ENCODE measurements at regions not wholly inside any gene's neighbourhood (a gene's known extent, or its start where the extent isn't known, plus 50 kb on each side); places are given as distances from the start of the nearest gene placed in this dataset.

DNA sequence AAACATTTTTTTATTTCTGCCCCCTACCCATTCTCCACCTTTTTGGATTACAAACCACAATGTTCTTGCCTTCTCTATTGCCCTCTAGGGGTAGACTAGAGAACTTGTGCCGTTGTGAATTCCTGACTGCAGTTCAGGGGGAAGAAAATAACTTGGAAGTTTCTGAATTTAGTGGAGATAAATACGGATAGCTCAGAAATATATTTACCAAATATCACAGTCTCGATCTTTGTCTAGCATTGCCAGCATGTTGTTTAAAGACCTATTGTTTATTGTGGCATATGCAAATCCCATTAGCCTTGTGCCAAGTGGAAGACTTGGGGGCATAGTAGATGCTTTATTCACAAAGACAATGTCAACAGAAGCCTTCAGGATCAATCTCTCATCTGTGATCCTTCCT, 154.1 kb upstream of the MMS22L start:
- Mint-ChIP-seq H3K27ac (no peak overlapping the region), H3K4me3 (no peak overlapping the region), H3K36me3 (ENCODE audit: low read depth) (no peaks in the 10 kb centered on the region), H3K9me3 (no peaks in the 10 kb centered on the region), H3K27me3 (peaks cover 21% of the 10 kb centered on the region), H3K4me1 (ENCODE audit: low read depth) (no peaks in the 10 kb centered on the region)

GRCh38 chr6:97438011-97438671, 155.1 kb upstream of the MMS22L start:
- peaks cover 21% of the 10 kb centered on the region for H3K27me3 Mint-ChIP-seq
- no peaks in the 10 kb centered on the region for H3K36me3 Mint-ChIP-seq (ENCODE audit: low read depth)
- H3K4me3 Mint-ChIP-seq: no peak overlapping the region
- no peaks in the 10 kb centered on the region for H3K4me1 Mint-ChIP-seq (ENCODE audit: low read depth)
- H3K27ac Mint-ChIP-seq: no peak overlapping the region
- no peaks in the 10 kb centered on the region for H3K9me3 Mint-ChIP-seq

DNA sequence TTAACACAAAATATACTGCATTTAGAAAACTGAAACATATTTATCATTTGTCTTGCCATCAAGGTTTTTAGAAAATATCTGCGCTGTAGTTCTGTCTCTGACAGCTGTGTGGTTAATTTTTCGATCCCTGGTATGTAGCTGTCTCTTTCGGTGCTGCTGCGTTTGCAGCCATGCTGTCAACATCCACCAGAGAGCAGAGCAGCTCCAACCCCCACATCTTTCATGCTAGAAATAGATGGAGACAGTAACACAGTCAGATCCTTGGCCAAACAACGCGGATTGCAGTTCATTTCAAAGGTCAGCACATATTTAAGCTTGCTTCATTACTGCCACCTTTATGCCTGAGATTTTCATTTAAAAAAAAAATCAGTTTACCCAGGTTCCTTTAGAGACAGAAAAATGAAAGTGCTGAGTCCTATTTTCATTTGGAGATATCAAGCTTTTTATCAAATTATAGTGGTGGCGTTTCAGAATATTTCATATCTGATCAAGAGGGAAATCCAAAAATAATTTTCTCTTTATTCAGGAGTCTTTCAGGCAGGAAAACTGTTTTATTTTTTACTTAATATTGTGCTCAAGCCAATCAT, 157.7 kb upstream of the MMS22L start:
- Mint-ChIP-seq H3K27me3 (peaks cover 17% of the 10 kb centered on the region), H3K36me3 (ENCODE audit: low read depth) (no peaks in the 10 kb centered on the region), H3K27ac (no peak overlapping the region), H3K4me1 (ENCODE audit: low read depth) (no peaks in the 10 kb centered on the region), H3K9me3 (no peaks in the 10 kb centered on the region), H3K4me3 (no peak overlapping the region)

- no peaks in the 10 kb centered on the region for H3K9me3 Mint-ChIP-seq
- no peaks in the 10 kb centered on the region for H3K36me3 Mint-ChIP-seq (ENCODE audit: low read depth)
- H3K4me3 Mint-ChIP-seq: no peak overlapping the region
- no peak overlapping the region for H3K27ac Mint-ChIP-seq
- peaks cover 12% of the 10 kb centered on the region for H3K27me3 Mint-ChIP-seq
- H3K4me1 Mint-ChIP-seq (ENCODE audit: low read depth): no peaks in the 10 kb centered on the region
Observed at GRCh38 chr6:97443408-97444080, 160.5 kb upstream of the MMS22L start.

DNA sequence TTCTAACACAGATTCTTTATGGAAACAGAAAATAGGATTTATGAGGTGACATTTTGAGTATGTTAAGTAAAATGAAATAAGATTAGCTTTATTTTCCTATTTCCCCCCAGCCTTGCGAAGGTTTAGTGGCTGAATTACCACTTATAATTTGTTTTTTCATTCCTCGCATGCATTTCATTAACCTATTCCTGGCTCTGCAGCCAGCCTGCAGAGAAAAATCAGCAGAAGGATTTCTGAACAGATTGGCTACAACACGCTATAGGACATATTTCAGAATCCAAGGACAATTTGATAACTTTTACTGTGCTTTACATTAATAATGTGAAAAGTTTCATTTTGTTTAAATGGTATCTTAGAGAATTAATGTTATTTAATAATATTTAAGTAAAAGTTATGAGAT, 162.4 kb upstream of the MMS22L start:
- no peak overlapping the region for H3K27ac Mint-ChIP-seq
- no peak overlapping the region for H3K4me3 Mint-ChIP-seq
- no peaks in the 10 kb centered on the region for H3K4me1 Mint-ChIP-seq (ENCODE audit: low read depth)
- no peaks in the 10 kb centered on the region for H3K9me3 Mint-ChIP-seq
- no peaks in the 10 kb centered on the region for H3K36me3 Mint-ChIP-seq (ENCODE audit: low read depth)
- peaks cover 10% of the 10 kb centered on the region for H3K27me3 Mint-ChIP-seq

- Mint-ChIP-seq H3K27me3 (peaks cover 7% of the 10 kb centered on the region), H3K4me3 (no peak overlapping the region), H3K4me1 (ENCODE audit: low read depth) (no peaks in the 10 kb centered on the region)
Observed at GRCh38 chr6:97449444-97449966, 166.5 kb upstream of the MMS22L start.

DNA sequence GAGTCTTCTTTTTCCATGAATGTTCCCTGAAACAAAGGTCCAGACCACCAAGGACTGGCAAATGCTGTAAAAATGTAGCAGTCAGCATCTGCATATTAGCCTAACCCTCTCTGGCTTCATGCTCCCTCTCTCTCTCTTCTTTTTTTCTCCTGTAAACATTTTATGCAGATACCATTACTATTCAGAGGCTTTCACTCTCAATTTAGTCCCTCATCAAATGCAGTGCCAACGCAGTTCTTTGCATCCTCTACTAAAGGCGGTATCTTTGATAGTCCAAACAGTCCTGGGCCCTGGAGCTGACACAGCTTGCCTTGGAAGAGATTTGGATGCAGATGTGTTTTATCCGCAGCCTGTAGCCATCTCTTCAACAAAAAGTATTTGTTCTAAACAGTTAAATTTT, 167.1 kb upstream of the MMS22L start:
- Mint-ChIP-seq H3K4me3 (no peak overlapping the region), H3K4me1 (ENCODE audit: low read depth) (no peaks in the 10 kb centered on the region), H3K27ac (no peak overlapping the region), H3K27me3 (peaks cover 7% of the 10 kb centered on the region), H3K9me3 (no peaks in the 10 kb centered on the region), H3K36me3 (ENCODE audit: low read depth) (no peaks in the 10 kb centered on the region)

More at GRCh38 chr6:97449444-97449966, 166.5 kb upstream of the MMS22L start:
- Mint-ChIP-seq H3K9me3 (no peaks in the 10 kb centered on the region), H3K36me3 (ENCODE audit: low read depth) (no peaks in the 10 kb centered on the region), H3K27ac (no peak overlapping the region)

GRCh38 chr6:97456070-97456469, 173.1 kb upstream of the MMS22L start:
- peaks cover 3% of the 10 kb centered on the region for H3K27me3 Mint-ChIP-seq
- no peaks in the 10 kb centered on the region for H3K9me3 Mint-ChIP-seq
- no peak overlapping the region for H3K4me3 Mint-ChIP-seq
- no peak overlapping the region for H3K27ac Mint-ChIP-seq
- no peaks in the 10 kb centered on the region for H3K36me3 Mint-ChIP-seq (ENCODE audit: low read depth)
- H3K4me1 Mint-ChIP-seq (ENCODE audit: low read depth): no peaks in the 10 kb centered on the region

GRCh38 chr6:97459535-97459934, 176.5 kb upstream of the MMS22L start:
- Mint-ChIP-seq H3K4me3 (no peak overlapping the region), H3K36me3 (ENCODE audit: low read depth) (no peaks in the 10 kb centered on the region), H3K27me3 (peaks cover 3% of the 10 kb centered on the region), H3K27ac (no peak overlapping the region), H3K4me1 (ENCODE audit: low read depth) (no peaks in the 10 kb centered on the region), H3K9me3 (no peaks in the 10 kb centered on the region)

- H3K4me3 Mint-ChIP-seq: no peak overlapping the region
- H3K9me3 Mint-ChIP-seq: no peaks in the 10 kb centered on the region
- H3K4me1 Mint-ChIP-seq (ENCODE audit: low read depth): no peaks in the 10 kb centered on the region
- H3K27ac Mint-ChIP-seq: no peak overlapping the region
- H3K27me3 Mint-ChIP-seq: peaks cover 3% of the 10 kb centered on the region
- H3K36me3 Mint-ChIP-seq (ENCODE audit: low read depth): no peaks in the 10 kb centered on the region
Observed at GRCh38 chr6:97459986-97460385, 177.0 kb upstream of the MMS22L start.

DNA sequence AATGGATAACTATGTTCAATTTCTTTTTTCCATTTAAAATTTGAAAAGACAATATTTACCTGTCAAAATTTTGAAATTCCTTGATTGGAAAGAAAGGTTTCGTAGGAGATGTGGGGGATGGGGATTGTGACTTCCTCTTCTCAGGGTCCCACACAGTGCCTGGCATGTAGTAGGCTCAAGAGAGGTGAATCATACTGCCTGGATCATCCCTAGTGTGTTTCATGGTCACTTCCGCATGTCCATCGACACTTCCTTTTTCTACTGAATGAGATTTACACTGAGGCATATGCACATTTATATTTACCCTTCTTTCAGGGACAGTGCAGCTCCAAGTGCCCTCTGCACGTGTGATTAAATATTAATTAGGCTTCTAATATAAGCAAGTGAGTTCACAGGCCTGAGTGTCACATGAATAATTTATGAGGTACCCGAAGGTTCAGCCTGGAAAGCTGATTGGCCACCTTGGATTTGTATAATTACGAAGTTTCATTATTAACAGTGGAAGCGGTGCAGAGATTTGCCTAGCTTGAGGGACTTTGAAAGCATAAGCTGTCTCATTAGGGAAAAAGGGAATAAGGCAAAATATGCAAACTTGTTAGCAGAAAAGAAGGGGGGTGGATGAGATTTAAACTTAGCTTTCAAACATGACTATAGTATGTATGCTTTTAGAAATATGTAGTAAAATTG, 177.5 kb upstream of the MMS22L start:
- Mint-ChIP-seq H3K9me3 (no peaks in the 10 kb centered on the region), H3K4me1 (ENCODE audit: low read depth) (no peaks in the 10 kb centered on the region), H3K27ac (no peak overlapping the region), H3K36me3 (ENCODE audit: low read depth) (no peaks in the 10 kb centered on the region), H3K27me3 (peaks cover 3% of the 10 kb centered on the region), H3K4me3 (no peak overlapping the region)

- H3K4me1 Mint-ChIP-seq (ENCODE audit: low read depth): no peaks in the 10 kb centered on the region
- no peaks in the 10 kb centered on the region for H3K36me3 Mint-ChIP-seq (ENCODE audit: low read depth)
- peaks cover 3% of the 10 kb centered on the region for H3K27me3 Mint-ChIP-seq
- H3K9me3 Mint-ChIP-seq: no peaks in the 10 kb centered on the region
- H3K4me3 Mint-ChIP-seq: no peak overlapping the region
- H3K27ac Mint-ChIP-seq: no peak overlapping the region
Observed at GRCh38 chr6:97461218-97461617, 178.2 kb upstream of the MMS22L start.

GRCh38 chr6:97462031-97462430, 179.0 kb upstream of the MMS22L start:
- Mint-ChIP-seq H3K9me3 (no peaks in the 10 kb centered on the region), H3K27me3 (peaks cover 3% of the 10 kb centered on the region), H3K27ac (no peak overlapping the region), H3K4me1 (ENCODE audit: low read depth) (no peaks in the 10 kb centered on the region), H3K36me3 (ENCODE audit: low read depth) (no peaks in the 10 kb centered on the region), H3K4me3 (no peak overlapping the region)

DNA sequence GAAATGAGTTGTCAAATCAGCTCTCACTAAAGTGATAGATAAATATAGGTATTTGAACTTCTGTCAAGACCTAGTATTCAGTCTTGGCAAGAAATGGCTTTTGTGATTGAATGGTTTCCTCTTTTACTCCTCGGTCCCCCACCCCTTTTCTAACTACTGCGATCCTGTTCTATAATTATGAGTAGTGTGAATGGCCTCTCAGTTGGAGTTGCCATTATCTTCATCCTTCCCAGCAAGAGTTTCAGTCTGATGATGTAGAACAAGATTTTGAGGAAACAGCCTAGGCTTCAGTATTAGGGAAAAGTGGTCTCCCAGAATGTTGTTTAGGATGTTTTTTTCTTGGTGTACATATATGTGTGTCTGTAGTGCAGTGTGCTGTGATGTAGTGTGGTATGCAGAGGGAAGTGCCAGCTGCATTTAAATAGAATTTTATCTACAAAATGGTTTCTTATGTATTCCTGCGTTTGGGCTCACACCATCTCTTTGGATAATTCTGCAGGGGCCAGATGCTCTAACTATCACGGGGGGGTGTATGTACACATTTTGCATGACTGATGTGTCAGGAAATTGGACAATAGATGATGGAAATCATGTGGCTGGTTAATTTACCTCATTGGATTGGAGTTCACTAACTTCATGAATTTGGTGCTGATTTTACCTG, 180.1 kb upstream of the MMS22L start:
- no peak overlapping the region for H3K27ac Mint-ChIP-seq
- peaks cover 3% of the 10 kb centered on the region for H3K27me3 Mint-ChIP-seq
- H3K36me3 Mint-ChIP-seq (ENCODE audit: low read depth): no peaks in the 10 kb centered on the region
- no peak overlapping the region for H3K4me3 Mint-ChIP-seq
- H3K4me1 Mint-ChIP-seq (ENCODE audit: low read depth): no peaks in the 10 kb centered on the region
- no peaks in the 10 kb centered on the region for H3K9me3 Mint-ChIP-seq

Data from stimulated activated naive CD8-positive, alpha-beta T cell treated with anti-CD3 and anti-CD28 coated beads, Interleukin-15, Interleukin-2, amounts not matched to agents 100 ng/mL and 50 ng/mL, for 24 hours (primary cell).